Esophagus (tissue), 2 donors: ENCODE measurements at regions not wholly inside any gene's neighbourhood (a gene's known extent, or its start where the extent isn't known, plus 50 kb on each side); places are given as distances from the start of the nearest gene placed in this dataset.

Experiments used
- H3K27ac ChIP-seq, 2 donors: one replicate each; pipeline ENCODE4 v1.5.1; 2013; ENCODE audit warnings: low read depth in 2 of 2, mild to moderate bottlenecking in 2 of 2, inconsistent platforms in 1 of 2, low read length in 1 of 2, moderate library complexity in 1 of 2
- H3K27me3 ChIP-seq, 2 donors: one replicate each; pipeline ENCODE4 v1.6.1; 2013; ENCODE audit warnings: low read length in 2 of 2, control low read depth in 1 of 2, mild to moderate bottlenecking in 1 of 2; ENCODE audit not compliant: insufficient read depth in 2 of 2, control insufficient read depth in 1 of 2
- H3K36me3 ChIP-seq, 2 donors: one replicate each; pipeline ENCODE4 v1.6.1; 2013; ENCODE audit warnings: low read length in 1 of 2; ENCODE audit not compliant: control insufficient read depth in 2 of 2, insufficient read depth in 2 of 2
- H3K4me1 ChIP-seq, 2 donors: one replicate each; pipeline ENCODE4 v1.6.1; 2013; ENCODE audit warnings: low read length in 1 of 2; ENCODE audit not compliant: control insufficient read depth in 2 of 2, insufficient read depth in 2 of 2
- H3K4me3 ChIP-seq, 2 donors: one replicate each; pipeline ENCODE4 v1.5.1; 2013; ENCODE audit warnings: low read length in 2 of 2, mild to moderate bottlenecking in 2 of 2, low read depth in 1 of 2, moderate library complexity in 1 of 2
- H3K9me3 ChIP-seq, 2 donors: one replicate each; pipeline ENCODE4 v1.6.1; 2013; ENCODE audit warnings: mild to moderate bottlenecking in 2 of 2, low read depth in 1 of 2, low read length in 1 of 2, moderate library complexity in 1 of 2; ENCODE audit not compliant: control insufficient read depth in 2 of 2, insufficient read depth in 1 of 2
- WGBS, 2 donors: extraction: QIAGEN DNeasy Blood & Tissue Kit; methylation state at CpG; one replicate each; pipeline ENCODE4 v1.1.7; 2013; 5-methylcytosine and 5-hydroxymethylcytosine counted together
- donor health status: healthy with polysubstance abuse.
- donor health status: Bipolar disorder and iron deficiency.

DNA sequence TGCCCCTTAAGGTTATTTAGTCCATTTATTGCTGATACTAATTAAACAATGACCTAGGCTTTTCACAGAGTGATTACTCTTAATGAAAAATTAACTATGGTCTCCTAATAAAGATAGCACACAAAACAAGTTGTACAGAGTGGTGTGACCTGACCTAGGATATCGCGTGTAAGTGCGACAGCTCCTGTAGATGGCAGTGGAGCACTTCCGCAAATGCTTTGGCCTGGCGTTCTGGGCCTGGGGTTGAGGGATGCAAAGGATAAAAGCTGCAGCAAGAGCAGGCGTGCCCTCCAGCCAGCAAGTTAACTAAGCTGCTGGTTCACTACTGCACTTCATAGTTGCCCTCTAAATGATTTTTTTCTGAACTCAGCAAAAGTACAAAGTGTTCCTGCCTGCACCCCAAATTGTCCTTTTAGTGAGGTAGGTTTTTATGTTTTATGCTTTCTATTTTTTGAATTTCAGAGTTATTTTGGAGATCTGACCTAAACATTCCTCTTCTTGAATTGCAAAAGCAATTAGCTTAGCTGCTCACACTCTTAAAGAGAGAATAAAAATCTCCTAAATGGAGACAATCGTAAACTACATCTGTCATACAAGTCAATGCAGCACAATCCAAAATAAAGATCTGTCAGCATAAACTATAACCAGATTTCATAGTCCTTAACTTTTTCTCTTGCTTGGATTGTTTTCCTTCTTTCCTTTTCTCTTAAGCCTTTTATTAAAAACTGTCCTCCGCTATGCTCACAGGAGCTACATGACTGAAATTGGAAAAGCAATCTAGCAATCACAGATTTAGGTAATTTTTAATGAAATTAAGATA is 379.6 kb downstream of the LRIG3 start:
- Histone ChIP-seq H3K36me3 (no peaks in the 10 kb centered on the region), H3K27ac (no peak overlapping the region), H3K9me3 (no peaks in the 10 kb centered on the region), H3K27me3 (no peaks in the 10 kb centered on the region), H3K4me1 (no peaks in the 10 kb centered on the region), H3K4me3 (no peak overlapping the region)
- WGBS, 2 donors, result 20 to 23% methylated on average over 8 of the region's 8 CpGs

DNA sequence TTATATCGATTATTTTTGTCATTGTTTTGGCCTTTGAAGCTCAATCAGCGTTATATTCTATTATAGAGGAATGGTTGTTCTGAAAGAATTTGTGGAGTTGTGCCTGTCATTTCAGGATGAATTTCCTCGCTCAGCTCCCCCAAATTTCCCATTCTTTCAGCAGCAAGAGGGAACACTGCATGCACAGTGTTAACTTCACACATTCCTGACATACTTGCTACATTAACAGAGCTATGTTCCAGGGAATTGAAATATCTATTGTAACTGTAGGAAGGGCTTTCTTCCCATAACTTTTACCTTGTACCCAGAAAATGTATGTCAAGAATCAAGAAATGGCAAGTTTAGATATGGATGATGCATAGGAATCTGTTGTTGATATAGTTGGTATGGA is 379.0 kb downstream of the LRIG3 start:
- no peaks in the 10 kb centered on the region for H3K4me1 ChIP-seq
- no peaks in the 10 kb centered on the region for H3K9me3 ChIP-seq
- H3K27me3 ChIP-seq, result no peaks in the 10 kb centered on the region
- no peaks in the 10 kb centered on the region for H3K36me3 ChIP-seq
- no peak overlapping the region for H3K27ac ChIP-seq
- H3K4me3 ChIP-seq, result no peak overlapping the region
- WGBS, 2 donors, result 87 to 89% methylated on average over 3 of the region's 3 CpGs

DNA sequence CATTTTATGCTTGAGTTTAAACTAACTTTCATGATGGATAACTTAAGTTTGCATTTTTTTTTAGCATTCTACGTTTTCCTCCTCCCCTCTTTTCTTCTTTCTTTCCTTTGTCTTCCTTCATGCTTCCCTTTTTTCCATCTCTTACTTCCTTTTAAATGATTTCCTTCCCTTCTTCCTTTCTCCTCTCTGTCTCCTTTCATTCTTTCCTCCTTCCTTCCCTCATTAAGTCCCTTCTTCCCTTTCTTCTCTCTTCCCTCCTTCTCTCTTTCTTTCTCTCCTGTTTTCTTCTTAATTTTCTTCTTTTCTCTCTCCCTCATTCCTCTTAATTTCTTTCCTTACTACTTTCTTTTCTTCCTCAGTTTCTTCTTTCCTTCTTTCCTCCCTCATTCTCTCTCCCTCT is 376.0 kb downstream of the LRIG3 start:
- 85 to 92% methylated on average over 1 of the region's 1 CpG for WGBS, 2 donors

DNA sequence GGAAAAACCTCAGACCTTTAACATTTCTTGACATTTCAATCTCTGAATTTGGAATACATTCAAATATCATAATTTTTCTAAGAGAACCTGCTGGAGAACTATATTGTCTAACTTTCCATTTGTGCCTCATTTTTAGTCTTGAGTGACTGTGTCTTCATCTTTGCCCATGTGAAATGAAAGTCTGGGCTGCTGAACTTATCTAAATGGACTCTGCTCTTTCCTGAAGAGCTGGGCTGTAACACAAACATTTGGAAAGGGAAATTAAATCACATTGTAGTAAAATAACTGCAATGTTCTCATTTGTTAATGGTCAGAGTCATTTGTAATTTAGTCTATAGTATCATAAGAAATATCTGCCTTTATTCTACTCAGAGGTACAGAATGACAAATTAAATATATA is 373.1 kb downstream of the LRIG3 start:
- Histone ChIP-seq H3K4me1 (no peaks in the 10 kb centered on the region), H3K27me3 (no peaks in the 10 kb centered on the region), H3K36me3 (no peaks in the 10 kb centered on the region), H3K9me3 (peaks cover 0 to 2% of the 10 kb centered on the region in 2 donors), H3K27ac (no peak overlapping the region), H3K4me3 (no peak overlapping the region)

More for the DNA sequence above, 376.0 kb downstream of the LRIG3 start:
- no peak overlapping the region for H3K4me3 ChIP-seq
- no peaks in the 10 kb centered on the region for H3K9me3 ChIP-seq
- no peak overlapping the region for H3K27ac ChIP-seq
- no peaks in the 10 kb centered on the region for H3K4me1 ChIP-seq
- H3K36me3 ChIP-seq, result no peaks in the 10 kb centered on the region
- no peaks in the 10 kb centered on the region for H3K27me3 ChIP-seq

DNA sequence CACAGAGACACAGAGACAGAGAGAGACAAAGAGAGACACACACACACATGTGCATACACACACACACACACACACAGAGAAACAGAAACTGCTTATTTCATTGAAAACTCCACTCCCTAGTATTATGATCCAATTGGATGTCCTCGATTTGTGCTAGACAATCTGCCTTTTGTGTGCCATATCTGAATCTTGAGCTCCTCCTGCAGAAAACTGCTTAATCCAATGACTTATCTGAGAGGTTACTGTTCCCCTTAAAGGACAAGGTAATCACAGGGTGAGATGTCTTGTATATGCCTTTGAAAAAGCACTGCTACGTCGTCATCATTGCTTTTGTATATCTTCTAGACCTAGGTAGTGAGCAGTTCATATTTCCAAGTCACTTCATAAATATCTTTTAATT is 371.5 kb downstream of the LRIG3 start:
- 89 to 93% methylated on average over 3 of the region's 3 CpGs for WGBS, 2 donors
- Histone ChIP-seq H3K27ac (no peak overlapping the region), H3K27me3 (no peaks in the 10 kb centered on the region), H3K36me3 (no peaks in the 10 kb centered on the region), H3K4me3 (no peak overlapping the region), H3K9me3 (peaks cover 0 to 2% of the 10 kb centered on the region in 2 donors), H3K4me1 (no peaks in the 10 kb centered on the region)

DNA sequence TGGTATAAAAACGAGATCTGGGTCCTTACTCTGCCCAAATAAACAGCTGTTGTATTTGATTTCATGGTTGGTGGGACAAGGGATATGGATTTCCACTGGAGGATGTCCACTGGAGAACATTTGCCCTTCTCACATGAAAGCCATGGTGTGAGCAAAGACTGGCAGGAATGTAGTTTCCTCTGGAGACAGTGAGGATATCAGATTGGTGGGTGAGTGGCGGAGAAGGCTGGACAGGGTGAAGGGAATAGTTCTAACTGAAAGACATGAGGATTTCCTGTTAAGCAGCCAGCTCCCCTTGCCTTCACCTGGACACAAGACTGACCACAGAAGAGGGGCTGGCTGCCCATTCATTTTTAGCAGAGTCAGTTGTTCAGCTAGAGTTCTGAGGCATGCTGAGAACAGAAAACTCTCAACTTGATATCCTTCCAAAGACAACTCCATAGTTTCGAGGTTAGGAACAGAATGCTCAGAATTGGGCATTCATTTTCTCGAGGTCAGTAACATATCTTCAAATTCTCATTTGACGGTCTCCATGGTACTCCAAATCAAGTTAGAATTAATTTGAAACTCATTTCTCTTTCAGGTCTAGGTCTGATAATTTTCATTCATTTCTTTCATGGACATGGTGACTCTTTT is 365.7 kb downstream of the LRIG3 start:
- peaks cover 0 to 2% of the 10 kb centered on the region in 2 donors for H3K9me3 ChIP-seq
- H3K27ac ChIP-seq, result no peak overlapping the region
- no peaks in the 10 kb centered on the region for H3K4me1 ChIP-seq
- no peak overlapping the region for H3K4me3 ChIP-seq
- H3K36me3 ChIP-seq, result no peaks in the 10 kb centered on the region
- WGBS, 2 donors, result 76 to 79% methylated on average over 5 of the region's 5 CpGs
- H3K27me3 ChIP-seq, result no peaks in the 10 kb centered on the region

DNA sequence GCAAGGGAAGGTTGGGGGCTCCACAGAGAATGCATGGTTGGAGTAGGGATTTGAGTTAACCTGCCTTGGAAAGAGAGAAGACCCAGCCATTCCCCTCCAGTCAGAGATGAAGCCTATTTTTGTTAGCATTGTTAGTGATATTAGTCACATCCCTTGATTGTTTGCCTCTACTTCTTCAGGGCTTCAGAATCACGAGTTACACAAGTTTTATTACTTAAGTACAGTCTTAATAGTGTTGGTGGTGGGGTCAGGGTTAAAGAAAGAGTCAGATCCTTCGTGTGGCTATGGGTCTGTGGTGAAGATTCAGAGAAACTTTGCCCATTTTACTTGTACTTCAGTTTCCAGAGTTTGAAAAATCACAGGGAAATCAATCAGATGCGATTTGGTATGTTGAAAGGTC is 363.1 kb downstream of the LRIG3 start:
- WGBS, 2 donors, result 34 to 38% methylated on average over 3 of the region's 3 CpGs
- no peak overlapping the region for H3K27ac ChIP-seq
- no peaks in the 10 kb centered on the region for H3K4me1 ChIP-seq
- H3K4me3 ChIP-seq, result no peak overlapping the region
- no peaks in the 10 kb centered on the region for H3K36me3 ChIP-seq
- no peaks in the 10 kb centered on the region for H3K27me3 ChIP-seq
- H3K9me3 ChIP-seq, result no peaks in the 10 kb centered on the region

DNA sequence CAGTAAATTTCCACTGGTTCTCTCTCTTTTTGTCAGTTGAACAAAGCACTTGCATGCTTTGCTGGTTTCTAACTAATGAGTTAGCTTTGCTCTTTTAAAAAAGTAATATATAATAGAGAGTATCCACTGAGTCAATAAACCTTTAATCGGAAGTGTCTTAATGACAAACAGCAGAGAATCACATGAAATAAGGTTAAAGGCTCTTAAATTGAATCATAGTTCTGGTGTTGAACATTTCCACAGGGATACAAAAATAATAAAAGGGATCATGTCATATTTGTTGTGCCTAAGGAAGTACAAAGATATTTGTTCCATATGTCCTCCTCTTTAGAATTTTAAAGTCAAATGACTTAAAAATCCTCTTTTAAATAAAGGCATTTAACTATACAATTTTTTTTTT is 362.6 kb downstream of the LRIG3 start:
- H3K4me1 ChIP-seq, result no peaks in the 10 kb centered on the region
- H3K9me3 ChIP-seq, result no peaks in the 10 kb centered on the region
- H3K27me3 ChIP-seq, result no peaks in the 10 kb centered on the region
- H3K4me3 ChIP-seq, result no peak overlapping the region
- WGBS, 2 donors, result 69 to 75% methylated on average over 1 of the region's 1 CpG
- no peak overlapping the region for H3K27ac ChIP-seq
- no peaks in the 10 kb centered on the region for H3K36me3 ChIP-seq

DNA sequence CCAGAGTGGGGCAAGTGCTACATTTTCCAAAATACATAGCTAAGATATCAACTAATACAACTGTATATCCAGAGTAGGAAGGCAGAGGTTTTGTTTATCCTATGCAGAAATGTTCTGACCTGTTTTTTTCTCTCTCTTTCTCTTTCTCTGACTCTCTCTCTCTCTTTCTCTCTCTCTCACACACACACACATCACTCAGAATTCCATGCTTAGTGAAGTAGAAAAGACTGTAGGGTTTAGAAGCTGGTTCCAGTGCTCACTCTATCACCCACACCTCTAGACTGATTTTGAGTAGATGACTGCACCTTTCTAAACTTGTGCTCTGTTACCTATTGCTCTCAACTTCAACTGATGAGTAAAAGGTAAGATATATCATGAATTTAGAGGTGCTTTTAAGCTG is 356.7 kb downstream of the LRIG3 start:
- Histone ChIP-seq H3K4me3 (no peak overlapping the region), H3K4me1 (no peaks in the 10 kb centered on the region), H3K27ac (no peak overlapping the region), H3K36me3 (no peaks in the 10 kb centered on the region), H3K9me3 (no peaks in the 10 kb centered on the region), H3K27me3 (no peaks in the 10 kb centered on the region)

DNA sequence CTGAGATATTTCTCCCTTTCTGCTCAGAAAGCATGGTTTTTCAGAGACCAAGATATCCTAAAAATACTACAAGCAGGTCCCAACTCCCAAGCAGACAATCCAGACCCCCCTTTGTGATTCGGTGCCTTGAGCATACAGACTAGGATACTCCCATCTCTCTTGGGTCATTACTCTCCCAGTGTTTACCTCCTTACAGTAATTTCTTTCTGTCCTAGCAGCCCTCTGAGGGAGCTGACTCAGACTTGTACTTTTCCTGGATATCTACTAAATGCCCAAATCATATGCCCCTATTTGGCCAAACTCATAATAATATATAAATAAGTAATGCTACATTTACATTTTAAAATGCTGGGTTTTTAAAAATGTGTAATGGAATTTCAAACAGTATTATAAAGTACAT is 355.6 kb downstream of the LRIG3 start:
- Histone ChIP-seq H3K9me3 (no peaks in the 10 kb centered on the region), H3K4me3 (no peak overlapping the region), H3K27me3 (no peaks in the 10 kb centered on the region), H3K27ac (no peak overlapping the region), H3K4me1 (no peaks in the 10 kb centered on the region), H3K36me3 (no peaks in the 10 kb centered on the region)
- WGBS, 2 donors, result 42 to 54% methylated on average over 1 of the region's 1 CpG
